H1 (cell line): ENCODE measurements at regions not wholly inside any gene's neighbourhood (a gene's known extent, or its start where the extent isn't known, plus 50 kb on each side); places are given as distances from the start of the nearest gene placed in this dataset.

Experiments used
- BCL11A ChIP-seq, 2 experiments: IDR thresholded peaks; one replicate each; pipeline ENCODE4 v1.6.1; 2011; ENCODE audit warnings: low read depth in 2 of 2, low read length in 2 of 2, mild to moderate bottlenecking in 2 of 2
- CBX8 ChIP-seq: fragments of 300-800, 300-1000 bp; sonication (generic); IDR thresholded peaks from 2 replicates; pipeline ENCODE4 v1.7.1; 2016; ENCODE audit warnings: low read depth, low read length, borderline replicate concordance
- E2F6 ChIP-seq: IDR thresholded peaks from 2 replicates; pipeline ENCODE4 v1.6.1; 2012; ENCODE audit warnings: inconsistent platforms
- RXRA ChIP-seq: IDR thresholded peaks from 2 replicates; pipeline ENCODE4 v1.6.1; 2011; ENCODE audit warnings: low read depth, mild to moderate bottlenecking, low read length, moderate library complexity; ENCODE audit not compliant: insufficient read depth

GRCh38 chr2:83068714-83069113, 1390.4 kb downstream of the SUCLG1 start (continued):
- no peak for TF ChIP-seq E2F6
- TF ChIP-seq BCL11A (IDR thresholded peaks at IDR 0.05; ENCODE audit: low read depth in 2 of 2, low read length in 2 of 2), result no peak
- TF ChIP-seq RXRA, result no peak
- no peak for TF ChIP-seq CBX8
